PC-3 (cell line): ENCODE measurements at regions not wholly inside any gene's neighbourhood (a gene's known extent, or its start where the extent isn't known, plus 50 kb on each side); places are given as distances from the start of the nearest gene placed in this dataset.

Source experiments
- ATAC-seq: fragments of 200-7000 bp; cut with Tn5 transposase; 2 replicates; pipeline ENCODE4 v1.9.1; 2020; ENCODE audit warnings: mild to moderate bottlenecking, moderate library complexity
- BruUV-seq: library from RNA; stranded (reverse); fragments of 400-500 nt; replicated peaks from 2 replicates; lab custom pipeline; 2021; lab: Mats Ljungman, UMichigan
- CTCF ChIA-PET: fragments of 300-600 bp; sonication (Branson Sonifier 250); formaldehyde crosslinking; loops from one replicate; lab custom pipeline; 2022; ENCODE audit warnings: antibody characterized with exemption; lab: Charles Lee
- POLR2A ChIA-PET: fragments of 300-600 bp; sonication (Branson Sonifier 250); formaldehyde crosslinking; loops from one replicate; lab custom pipeline; 2022; ENCODE audit warnings: antibody characterized with exemption; ENCODE audit not compliant: unreplicated experiment; lab: Charles Lee
- DNase-seq: peaks from one replicate; pipeline ENCODE4 v3.0.0-alpha.2; 2015
- H2AFZ ChIP-seq: fragments of 300-600 bp; sonication (generic); 2 replicates; pipeline ENCODE4 v1.6.0; 2016; ENCODE audit warnings: antibody characterized with exemption, low read length
- H3F3A ChIP-seq: fragments of 300-600 bp; sonication (generic); one replicate; pipeline ENCODE4 v1.6.0; 2017; ENCODE audit warnings: antibody characterized with exemption, low read length, control low read depth, mild to moderate bottlenecking; ENCODE audit not compliant: unreplicated experiment
- H3K27ac ChIP-seq: fragments of 300-600 bp; sonication (generic); 2 replicates; pipeline ENCODE4 v1.5.1; 2016; ENCODE audit warnings: mild to moderate bottlenecking, low read length
- H3K27me3 ChIP-seq: fragments of 300-600 bp; sonication (generic); 2 replicates; pipeline ENCODE4 v1.6.1; 2016; ENCODE audit warnings: low read length, mixed read lengths
- H3K36me3 ChIP-seq: fragments of 300-600 bp; sonication (generic); 2 replicates; pipeline ENCODE4 v1.6.1; 2016; ENCODE audit warnings: low read depth, mixed run types, low read length, mixed read lengths
- H3K4me1 ChIP-seq: fragments of 300-600 bp; sonication (generic); 2 replicates; pipeline ENCODE4 v1.5.1; 2016; ENCODE audit warnings: low read length; ENCODE audit not compliant: insufficient read depth
- H3K4me2 ChIP-seq: fragments of 300-600 bp; sonication (generic); 2 replicates; pipeline ENCODE4 v1.6.0; 2016; ENCODE audit warnings: low read length
- H3K4me3 ChIP-seq: fragments of 300-600 bp; sonication (generic); 2 replicates; pipeline ENCODE4 v1.5.1; 2016; ENCODE audit warnings: mild to moderate bottlenecking, low read length, mixed read lengths
- H3K79me2 ChIP-seq: fragments of 300-600 bp; sonication (generic); 2 replicates; pipeline ENCODE4 v1.6.1; 2017; ENCODE audit warnings: low read length, mixed read lengths
- H3K9ac ChIP-seq: fragments of 300-600 bp; sonication (generic); 2 replicates; pipeline ENCODE4 v1.6.0; 2016; ENCODE audit warnings: mild to moderate bottlenecking, low read length
- H3K9me2 ChIP-seq: fragments of 300-600 bp; sonication (generic); replicated peaks from 2 replicates; pipeline ENCODE4 v1.6.1; 2016; ENCODE audit warnings: mixed run types, low read length, mixed read lengths
- H3K9me3 ChIP-seq: fragments of 300-600 bp; sonication (generic); 2 replicates; pipeline ENCODE4 v1.6.1; 2016; ENCODE audit warnings: low read length, mixed read lengths
- H4K20me1 ChIP-seq: fragments of 300-600 bp; sonication (generic); 2 replicates; pipeline ENCODE4 v1.6.1; 2016; ENCODE audit warnings: low read length, mixed read lengths
- EZH2 ChIP-seq: fragments of 300-600 bp; sonication (generic); IDR thresholded peaks from one replicate; pipeline ENCODE4 v1.6.1; 2017; ENCODE audit warnings: antibody characterized with exemption, mild to moderate bottlenecking, low read length; ENCODE audit not compliant: unreplicated experiment
- EZH2phosphoT487 ChIP-seq: fragments of 300-600 bp; sonication (generic); IDR thresholded peaks from 2 replicates; pipeline ENCODE4 v1.6.1; 2018; ENCODE audit warnings: mild to moderate bottlenecking, antibody characterized with exemption, low read length, borderline replicate concordance
- intact Hi-C: fragments of 100-400 bp; cut with micrococcal nuclease; formaldehyde crosslinking; loops from 2 replicates; pipeline ENCODE4 v1.9.0; 2023
- TF ChIP-seq, protein P1 (sequence below): fragments of 300-600 bp; sonication (generic); conservative IDR thresholded peaks from 2 replicates; pipeline ENCODE4 v1.5.1; 2017; ENCODE audit warnings: antibody characterized with exemption, low read depth, mild to moderate bottlenecking, low read length

DNA sequence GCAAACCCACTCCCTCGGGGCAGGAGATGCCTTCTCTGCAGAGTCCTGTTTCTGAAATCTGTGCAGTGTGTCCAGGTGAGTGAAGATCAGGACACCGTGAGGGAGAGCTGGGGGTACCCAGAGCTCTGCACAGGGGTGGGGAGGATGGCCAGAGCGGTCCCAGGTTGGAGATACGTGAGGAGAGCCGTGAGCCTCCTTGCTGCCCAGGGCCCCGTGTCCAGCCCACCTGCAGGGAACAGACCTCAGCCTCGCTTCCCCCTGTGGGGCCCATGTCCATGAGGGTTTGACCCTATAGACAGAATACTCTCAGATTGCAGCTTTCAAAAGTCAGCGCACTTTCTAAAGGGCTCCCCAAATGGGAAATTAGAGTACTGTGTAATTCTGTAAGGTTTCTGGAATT is 66.5 kb upstream of the EN2 start:
- DNase-seq (no peak), ATAC-seq (no peak)
- TF ChIP-seq, protein P1, sequence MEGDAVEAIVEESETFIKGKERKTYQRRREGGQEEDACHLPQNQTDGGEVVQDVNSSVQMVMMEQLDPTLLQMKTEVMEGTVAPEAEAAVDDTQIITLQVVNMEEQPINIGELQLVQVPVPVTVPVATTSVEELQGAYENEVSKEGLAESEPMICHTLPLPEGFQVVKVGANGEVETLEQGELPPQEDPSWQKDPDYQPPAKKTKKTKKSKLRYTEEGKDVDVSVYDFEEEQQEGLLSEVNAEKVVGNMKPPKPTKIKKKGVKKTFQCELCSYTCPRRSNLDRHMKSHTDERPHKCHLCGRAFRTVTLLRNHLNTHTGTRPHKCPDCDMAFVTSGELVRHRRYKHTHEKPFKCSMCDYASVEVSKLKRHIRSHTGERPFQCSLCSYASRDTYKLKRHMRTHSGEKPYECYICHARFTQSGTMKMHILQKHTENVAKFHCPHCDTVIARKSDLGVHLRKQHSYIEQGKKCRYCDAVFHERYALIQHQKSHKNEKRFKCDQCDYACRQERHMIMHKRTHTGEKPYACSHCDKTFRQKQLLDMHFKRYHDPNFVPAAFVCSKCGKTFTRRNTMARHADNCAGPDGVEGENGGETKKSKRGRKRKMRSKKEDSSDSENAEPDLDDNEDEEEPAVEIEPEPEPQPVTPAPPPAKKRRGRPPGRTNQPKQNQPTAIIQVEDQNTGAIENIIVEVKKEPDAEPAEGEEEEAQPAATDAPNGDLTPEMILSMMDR, result no peak
- TF ChIP-seq EZH2phosphoT487 (no peak), EZH2 (no peak)
- H3K9me3 ChIP-seq, result no peaks in the 10 kb centered on the region
- no peaks in the 10 kb centered on the region for H3K4me1 ChIP-seq
- H3K27me3 ChIP-seq, result peaks cover 61% of the 10 kb centered on the region
- H4K20me1 ChIP-seq, result no peaks in the 10 kb centered on the region
- ChIA-PET POLR2A (no interaction called here), CTCF (no interaction called here)
- H3F3A ChIP-seq, result no peaks in the 10 kb centered on the region
- H3K9ac ChIP-seq, result no peak overlapping the region
- H3K27ac ChIP-seq, result no peak overlapping the region
- no peak overlapping the region for H2AFZ ChIP-seq
- BruUV-seq, result no TSS peak
- no peak overlapping the region for H3K4me2 ChIP-seq
- H3K79me2 ChIP-seq, result no peaks in the 10 kb centered on the region
- no peak overlapping the region for H3K4me3 ChIP-seq
- no peaks in the 10 kb centered on the region for H3K9me2 ChIP-seq
- no peaks in the 10 kb centered on the region for H3K36me3 ChIP-seq
- intact Hi-C loops, result no loop called here

DNA sequence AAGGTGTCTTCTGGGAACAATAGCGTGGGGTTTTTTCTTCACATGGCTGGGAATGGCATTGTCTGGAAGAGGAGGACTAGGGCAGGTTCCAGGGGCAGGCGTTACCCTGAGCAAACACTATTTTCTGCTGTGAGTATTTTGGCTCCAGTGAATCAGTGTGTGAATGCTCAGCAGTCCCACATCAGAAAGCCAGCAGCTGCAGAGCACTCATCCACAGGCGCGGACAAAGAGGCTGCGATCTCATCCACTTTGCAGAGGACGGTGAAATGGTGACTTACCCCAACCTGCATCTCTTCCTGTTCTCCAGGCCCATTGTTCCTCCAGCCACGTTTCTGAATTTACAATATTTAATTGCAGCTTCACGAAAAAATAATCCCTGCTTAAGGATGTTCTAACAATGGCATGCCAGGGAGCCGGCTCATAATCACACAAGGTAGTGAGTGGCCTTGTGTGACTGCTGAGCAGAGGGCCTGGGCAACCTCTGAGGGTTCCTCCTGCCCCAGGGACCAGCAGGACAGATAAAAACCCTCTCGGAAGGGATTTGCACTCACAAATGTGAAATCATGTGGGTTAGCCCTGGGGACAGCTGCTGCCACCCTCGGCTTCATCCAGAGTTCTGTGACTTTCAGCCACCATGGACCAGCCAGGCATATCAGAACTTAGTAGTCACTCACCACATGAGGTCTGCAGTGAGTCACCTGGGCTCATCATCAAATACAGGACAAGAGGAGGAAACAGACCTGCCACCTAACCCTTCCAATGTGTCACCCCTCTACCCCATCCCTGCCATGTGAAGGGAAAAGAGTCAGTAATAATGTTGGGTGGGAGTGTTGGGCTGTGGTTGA is 65.0 kb upstream of the EN2 start:
- Histone ChIP-seq H3K4me1 (no peaks in the 10 kb centered on the region), H3F3A (no peaks in the 10 kb centered on the region), H3K27ac (no peak overlapping the region), H3K4me2 (no peak overlapping the region), H2AFZ (no peak overlapping the region), H3K79me2 (no peaks in the 10 kb centered on the region), H3K36me3 (no peaks in the 10 kb centered on the region), H3K9me2 (no peaks in the 10 kb centered on the region), H3K4me3 (no peak overlapping the region), H4K20me1 (no peaks in the 10 kb centered on the region), H3K9me3 (no peaks in the 10 kb centered on the region), H3K27me3 (peaks cover 52% of the 10 kb centered on the region), H3K9ac (no peak overlapping the region)
- no peak for TF ChIP-seq EZH2
- no peak for TF ChIP-seq EZH2phosphoT487
- TF ChIP-seq, protein P1, result no peak
- ChIA-PET POLR2A (no interaction called here), CTCF (no interaction called here)
- peak; percentile 47 for DNase-seq
- peak; percentile 65 for ATAC-seq
- intact Hi-C loops, result no loop called here
- BruUV-seq, result no TSS peak

DNA sequence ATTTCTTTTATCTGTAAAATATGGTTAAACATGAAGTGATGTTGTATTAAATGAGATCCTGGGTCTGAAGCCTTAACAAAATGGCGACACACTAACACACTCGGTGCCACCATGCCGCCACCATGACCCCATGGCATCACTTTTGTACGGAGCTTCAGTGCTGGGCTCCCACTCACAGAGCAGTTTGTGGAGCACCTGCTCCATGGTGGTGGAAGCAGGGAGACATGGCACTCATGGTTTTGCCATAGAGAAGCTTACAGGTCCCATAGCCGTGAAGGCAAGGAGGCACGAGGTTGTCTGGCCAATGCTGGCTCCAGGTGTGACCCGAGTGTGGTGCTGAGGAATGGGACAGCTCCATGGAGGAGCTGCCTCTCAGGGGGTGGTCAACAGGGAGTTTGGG is 63.5 kb upstream of the EN2 start:
- DNase-seq, result no peak
- POLR2A ChIA-PET, result no interaction called here
- no peak overlapping the region for H3K9ac ChIP-seq
- no peaks in the 10 kb centered on the region for H3K79me2 ChIP-seq
- no peaks in the 10 kb centered on the region for H4K20me1 ChIP-seq
- no peaks in the 10 kb centered on the region for H3K36me3 ChIP-seq
- no peak overlapping the region for H3K27ac ChIP-seq
- peaks cover 51% of the 10 kb centered on the region for H3K27me3 ChIP-seq
- CTCF ChIA-PET, result no interaction called here
- intact Hi-C loops, result no loop called here
- ATAC-seq, result no peak
- no peak overlapping the region for H2AFZ ChIP-seq
- BruUV-seq, result no TSS peak
- H3K4me3 ChIP-seq, result no peak overlapping the region
- H3K9me3 ChIP-seq, result no peaks in the 10 kb centered on the region
- H3K4me1 ChIP-seq, result no peaks in the 10 kb centered on the region
- H3K9me2 ChIP-seq, result no peaks in the 10 kb centered on the region
- no peaks in the 10 kb centered on the region for H3F3A ChIP-seq
- H3K4me2 ChIP-seq, result no peak overlapping the region
- TF ChIP-seq, protein P1, result no peak
- no peak for TF ChIP-seq EZH2phosphoT487
- no peak for TF ChIP-seq EZH2
